Stomach (tissue), 8 donors: ENCODE measurements at regions not wholly inside any gene's neighbourhood (a gene's known extent, or its start where the extent isn't known, plus 50 kb on each side); places are given as distances from the start of the nearest gene placed in this dataset.
A peak's percentile ranks its signal among the peaks of the same experiment; 100 is the strongest.
"Not testable (repeated sequence)": the region's sequence is repeated elsewhere in the genome, so short reads cannot be mapped to it uniquely, and the experiment has no call there.

ENCODE experiments used
- DNase-seq, 2 donors: peaks; one replicate each; pipeline versions ENCODE4 v3.0.0 to v3.0.0-alpha.2; 2013 to 2019
- H3K27ac ChIP-seq, 5 donors: fragments of 200-600 bp in 4 of 5; sonication (generic) in 4 of 5; one replicate each; pipeline ENCODE4 v1.5.1; 2013 to 2019; ENCODE audit warnings: mild to moderate bottlenecking in 1 of 5, moderate library complexity in 1 of 5
- H3K27me3 ChIP-seq, 3 donors: fragments of 200-600 bp; sonication (generic); one replicate each; pipeline ENCODE4 v1.5.1; 2017 to 2019; ENCODE audit warnings: mixed run types in 1 of 3
- H3K36me3 ChIP-seq, 4 donors: fragments of 200-600 bp; sonication (generic); 1 replicate in 3 of 4; 2 replicates in 1 of 4; pipeline ENCODE4 v1.5.1; 2016 to 2019
- H3K4me1 ChIP-seq, 4 donors: fragments of 200-600 bp; sonication (generic); one replicate each; pipeline ENCODE4 v1.5.1; 2016 to 2019
- H3K4me3 ChIP-seq, 4 donors: fragments of 200-600 bp; sonication (generic) in 3 of 4; one replicate each; pipeline ENCODE4 v1.5.1; 2016 to 2019; ENCODE audit warnings: mild to moderate bottlenecking in 1 of 4
- H3K9me3 ChIP-seq, 4 donors: fragments of 200-600 bp; sonication (generic); one replicate each; pipeline ENCODE4 v1.5.1; 2016 to 2019
- EP300 ChIP-seq: sonication (generic); formaldehyde crosslinking; IDR thresholded peaks from one replicate; pipeline ENCODE4 v1.6.1; 2017; ENCODE audit warnings: antibody characterized with exemption
- POLR2A ChIP-seq, 4 donors: fragments of 450-650 bp; IDR thresholded peaks; one replicate each; pipeline ENCODE4 v1.6.1; 2016; ENCODE audit warnings: antibody characterized with exemption in 4 of 4, control low read depth in 2 of 4, mild to moderate bottlenecking in 1 of 4, moderate library complexity in 1 of 4
- POLR2AphosphoS5 ChIP-seq, 3 donors: sonication (generic); formaldehyde crosslinking; IDR thresholded peaks; one replicate each; pipeline ENCODE4 v1.6.1; 2016; ENCODE audit warnings: antibody characterized with exemption in 3 of 3
- WGBS, 5 donors: extraction: QIAGEN DNeasy Blood & Tissue Kit in 3 of 5; methylation state at CpG; one replicate each; pipeline versions ENCODE4 v1.1.5 to v1.1.7; 2013 to 2018; 5-methylcytosine and 5-hydroxymethylcytosine counted together
- intact Hi-C: fragments of 100-400 bp; cut with DNase I; formaldehyde crosslinking; loops from one replicate; pipeline ENCODE4 v1.15.1; 2023; ENCODE audit warnings: low total_unique reads
- TF ChIP-seq, protein P1 (sequence below), 7 experiments: fragments of 450-650 bp in 4 of 7; fragments of 200-600 bp in 3 of 7; sonication (generic) in 3 of 7; IDR thresholded peaks; one replicate each; pipeline ENCODE4 v1.5.1; 2016 to 2019; ENCODE audit warnings: antibody characterized with exemption in 7 of 7, control low read depth in 2 of 7, mild to moderate bottlenecking in 1 of 7
- donor health status: healthy with polysubstance abuse.
- donor health status: Bipolar disorder and iron deficiency.
- donor health status: healthy.

- 31 to 67% (median 34%) methylated on average over 10 to 17 of the region's 17 CpGs for WGBS, 5 donors
- TF ChIP-seq, protein P1, sequence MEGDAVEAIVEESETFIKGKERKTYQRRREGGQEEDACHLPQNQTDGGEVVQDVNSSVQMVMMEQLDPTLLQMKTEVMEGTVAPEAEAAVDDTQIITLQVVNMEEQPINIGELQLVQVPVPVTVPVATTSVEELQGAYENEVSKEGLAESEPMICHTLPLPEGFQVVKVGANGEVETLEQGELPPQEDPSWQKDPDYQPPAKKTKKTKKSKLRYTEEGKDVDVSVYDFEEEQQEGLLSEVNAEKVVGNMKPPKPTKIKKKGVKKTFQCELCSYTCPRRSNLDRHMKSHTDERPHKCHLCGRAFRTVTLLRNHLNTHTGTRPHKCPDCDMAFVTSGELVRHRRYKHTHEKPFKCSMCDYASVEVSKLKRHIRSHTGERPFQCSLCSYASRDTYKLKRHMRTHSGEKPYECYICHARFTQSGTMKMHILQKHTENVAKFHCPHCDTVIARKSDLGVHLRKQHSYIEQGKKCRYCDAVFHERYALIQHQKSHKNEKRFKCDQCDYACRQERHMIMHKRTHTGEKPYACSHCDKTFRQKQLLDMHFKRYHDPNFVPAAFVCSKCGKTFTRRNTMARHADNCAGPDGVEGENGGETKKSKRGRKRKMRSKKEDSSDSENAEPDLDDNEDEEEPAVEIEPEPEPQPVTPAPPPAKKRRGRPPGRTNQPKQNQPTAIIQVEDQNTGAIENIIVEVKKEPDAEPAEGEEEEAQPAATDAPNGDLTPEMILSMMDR (IDR thresholded peaks at IDR 0.05): no peak
- TF ChIP-seq EP300 (peak; percentile 24), POLR2AphosphoS5 (IDR thresholded peaks at IDR 0.05) (no peak), POLR2A (IDR thresholded peaks at IDR 0.05) (no peak)
These were observed 101.7 kb upstream of the ZNF438 start for GRCh38 chr10:31133251-31133791.

GRCh38 chr10:31133792-31134310 lies 102.2 kb upstream of the ZNF438 start:
- Histone ChIP-seq H3K4me3 (peak overlapping the region; percentile 47 to 54 (median 52)), H3K27ac (peak overlapping the region; percentile 83 to 92 (median 89)), H3K36me3 (no peaks in the 10 kb centered on the region), H3K27me3 (no peaks in the 10 kb centered on the region), H3K9me3 (no peaks in the 10 kb centered on the region), H3K4me1 (peaks cover 16 to 38% (median 29%) of the 10 kb centered on the region in 4 donors)
- intact Hi-C loops: no loop called here
- DNase-seq: peak; percentile 81 to 96
- TF ChIP-seq POLR2A (IDR thresholded peaks at IDR 0.05): no peak
- TF ChIP-seq POLR2AphosphoS5 (IDR thresholded peaks at IDR 0.05): peak in 2 of 3 donors; percentile 48 to 57
- WGBS, 5 donors: 0 to 1% (median 1%) methylated on average over 6 to 37 of the region's 37 CpGs

More at GRCh38 chr10:31133251-31133791, 101.7 kb upstream of the ZNF438 start:
- no peaks in the 10 kb centered on the region for H3K27me3 ChIP-seq
- no peaks in the 10 kb centered on the region for H3K36me3 ChIP-seq
- H3K4me1 ChIP-seq: peaks cover 16 to 38% (median 29%) of the 10 kb centered on the region in 4 donors
- intact Hi-C loops: no loop called here
- H3K27ac ChIP-seq: peak overlapping the region; percentile 83 to 92 (median 89)
- no peak for DNase-seq
- peak overlapping the region; percentile 47 to 54 (median 52) for H3K4me3 ChIP-seq
- no peaks in the 10 kb centered on the region for H3K9me3 ChIP-seq

DNA sequence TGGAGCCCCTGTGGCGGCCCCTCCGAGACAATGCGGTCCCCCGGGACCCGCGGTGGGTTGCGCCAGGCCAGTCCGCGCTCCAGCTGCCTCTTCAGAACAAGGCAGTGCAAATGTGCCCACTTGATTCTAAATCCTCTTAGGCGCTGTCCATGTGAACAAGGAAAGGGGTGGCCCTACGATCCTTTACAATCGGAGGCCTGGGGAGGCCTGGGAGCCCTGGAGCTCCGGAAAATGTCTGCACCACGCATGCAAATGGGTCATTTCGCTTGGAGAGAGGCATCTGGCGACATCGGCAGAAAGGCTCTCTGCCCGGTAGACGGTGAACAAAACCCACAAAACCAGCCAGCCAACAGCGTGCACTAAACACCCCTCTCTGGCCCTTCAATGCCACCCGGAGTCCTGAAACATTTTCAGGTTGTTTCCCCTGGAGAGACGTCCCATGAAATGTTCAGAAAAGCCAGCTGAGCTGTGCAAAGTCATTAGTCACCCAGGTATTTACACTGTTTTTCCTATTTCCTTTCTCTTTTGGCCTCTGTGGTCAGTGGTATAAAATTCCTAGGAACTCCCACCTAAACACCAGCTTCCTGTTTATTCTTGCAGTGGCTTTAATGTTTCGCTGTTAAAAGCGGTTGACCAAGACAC lies 102.8 kb upstream of the ZNF438 start:
- peak overlapping the region; percentile 47 to 54 (median 52) for H3K4me3 ChIP-seq
- peak overlapping the region; percentile 83 to 92 (median 89) for H3K27ac ChIP-seq
- 16 to 26% (median 22%) methylated on average over 14 to 24 of the region's 24 CpGs for WGBS, 5 donors
- no peaks in the 10 kb centered on the region for H3K9me3 ChIP-seq
- DNase-seq: peak in 1 of 2 donors; percentile 76
- no peaks in the 10 kb centered on the region for H3K27me3 ChIP-seq
- H3K4me1 ChIP-seq: peaks cover 16 to 38% (median 29%) of the 10 kb centered on the region in 4 donors
- TF ChIP-seq, protein P1 (IDR thresholded peaks at IDR 0.05): no peak
- TF ChIP-seq EP300 (no peak), POLR2AphosphoS5 (IDR thresholded peaks at IDR 0.05) (peak in 1 of 3 donors; percentile 35), POLR2A (IDR thresholded peaks at IDR 0.05) (no peak)
- intact Hi-C loops: no loop called here
- H3K36me3 ChIP-seq: no peaks in the 10 kb centered on the region

DNA sequence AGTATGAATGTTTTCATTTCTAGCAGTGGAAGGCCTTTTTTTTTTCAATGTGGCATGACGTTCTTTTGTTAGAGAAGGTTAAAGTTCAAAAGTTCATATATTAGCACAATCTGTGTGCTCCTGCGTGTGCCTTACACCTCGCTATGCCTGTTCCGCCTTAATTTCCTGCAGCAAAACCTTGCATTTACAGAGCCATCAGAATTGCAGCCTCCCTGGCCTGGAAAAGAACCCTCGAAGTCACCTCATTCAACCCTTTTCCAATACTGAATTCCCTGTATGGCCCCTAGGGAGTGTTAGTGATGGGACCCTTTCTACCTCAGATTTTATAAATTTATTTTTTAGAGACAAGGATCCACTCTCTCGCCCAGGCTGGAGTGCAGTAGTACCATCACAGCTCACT lies 103.5 kb upstream of the ZNF438 start:
- Histone ChIP-seq H3K4me1 (peaks cover 16 to 38% (median 29%) of the 10 kb centered on the region in 4 donors), H3K27me3 (no peaks in the 10 kb centered on the region), H3K4me3 (no peak overlapping the region), H3K36me3 (no peaks in the 10 kb centered on the region), H3K9me3 (no peaks in the 10 kb centered on the region), H3K27ac (peak overlapping the region in 4 of 5 donors; percentile 5 to 92 (median 87))
- WGBS, 5 donors: 73 to 78% (median 75%) methylated on average over 6 of the region's 6 CpGs
- TF ChIP-seq POLR2AphosphoS5 (IDR thresholded peaks at IDR 0.05) (no peak), EP300 (no peak), POLR2A (IDR thresholded peaks at IDR 0.05) (no peak)
- TF ChIP-seq, protein P1 (IDR thresholded peaks at IDR 0.05): no peak
- no peak for DNase-seq
- intact Hi-C loops: no loop called here

DNA sequence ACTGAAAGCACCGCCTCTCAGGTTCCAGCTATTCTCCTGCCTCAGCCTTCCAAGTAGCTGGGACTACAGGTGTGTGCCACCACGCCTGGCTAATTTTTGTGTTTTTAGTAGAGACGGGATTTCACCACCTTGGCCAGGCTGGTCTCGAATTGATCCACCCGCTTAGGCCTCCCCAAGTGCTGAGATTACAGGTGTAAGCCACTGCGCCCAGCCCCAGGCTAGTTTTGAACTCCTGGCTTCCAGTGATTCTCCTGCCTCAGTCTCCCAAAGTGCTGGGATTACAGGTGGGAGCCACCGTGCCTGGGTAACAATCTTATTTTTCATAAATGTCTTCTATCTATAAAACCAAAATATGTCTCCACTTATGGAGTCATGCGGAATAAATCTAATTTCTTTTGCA lies 104.1 kb upstream of the ZNF438 start:
- H3K9me3 ChIP-seq, intact Hi-C loops, H3K4me3 ChIP-seq, H3K36me3 ChIP-seq, H3K27me3 ChIP-seq, DNase-seq: not testable (repeated sequence)
- 93 to 98% (median 97%) methylated on average over 8 of the region's 8 CpGs for WGBS, 5 donors
- peak overlapping the region in 2 of 5 donors; percentile 17 to 92 for H3K27ac ChIP-seq
- H3K4me1 ChIP-seq: peaks cover 16 to 38% (median 29%) of the 10 kb centered on the region in 4 donors
